H9 (cell line): ENCODE measurements at regions not wholly inside any gene's neighbourhood (a gene's known extent, or its start where the extent isn't known, plus 50 kb on each side); places are given as distances from the start of the nearest gene placed in this dataset.

Experiments used
- DNase-seq: peaks from one replicate; pipeline ENCODE4 v3.0.0-alpha.2; 2017
- H2AFZ ChIP-seq: one replicate; pipeline ENCODE4 v1.6.1; 2013; ENCODE audit warnings: mild to moderate bottlenecking, low read length, control low read depth, moderate library complexity
- H2AK5ac ChIP-seq: 2 replicates; pipeline ENCODE4 v1.6.1; 2013; ENCODE audit warnings: low read length, control low read depth, mixed read lengths; ENCODE audit not compliant: insufficient read length
- H2BK120ac ChIP-seq: one replicate; pipeline ENCODE4 v1.6.1; 2013; ENCODE audit warnings: low read depth, mild to moderate bottlenecking, low read length, control low read depth, inconsistent platforms; ENCODE audit not compliant: poor library complexity, severe bottlenecking
- H2BK12ac ChIP-seq: 2 replicates; pipeline ENCODE4 v1.6.1; 2013; ENCODE audit warnings: low read length, control low read depth, mixed read lengths, low read depth; ENCODE audit not compliant: insufficient read length
- H2BK15ac ChIP-seq: 2 replicates; pipeline ENCODE4 v1.6.1; 2013; ENCODE audit warnings: low read depth, low read length, control low read depth
- H2BK20ac ChIP-seq: one replicate; pipeline ENCODE4 v1.6.1; 2013; ENCODE audit warnings: low read depth, mild to moderate bottlenecking, low read length, control low read depth, inconsistent platforms; ENCODE audit not compliant: poor library complexity, severe bottlenecking
- H2BK5ac ChIP-seq: 2 replicates; pipeline ENCODE4 v1.6.1; 2013; ENCODE audit warnings: low read length, control low read depth, mixed read lengths; ENCODE audit not compliant: insufficient read length
- H3K14ac ChIP-seq: 2 replicates; pipeline ENCODE4 v1.6.1; 2013; ENCODE audit warnings: low read length, control low read depth; ENCODE audit not compliant: insufficient read depth
- H3K18ac ChIP-seq: 2 replicates; pipeline ENCODE4 v1.6.1; 2013; ENCODE audit warnings: low read depth, mild to moderate bottlenecking, mixed read lengths, low read length, control low read depth; ENCODE audit not compliant: insufficient read length
- H3K23ac ChIP-seq: 2 replicates; pipeline ENCODE4 v1.6.1; 2013; ENCODE audit warnings: low read length, control low read depth, mixed read lengths, low read depth; ENCODE audit not compliant: insufficient read length
- H3K23me2 ChIP-seq: 2 replicates; pipeline ENCODE4 v1.6.1; 2013; ENCODE audit warnings: low read depth, mild to moderate bottlenecking, mixed read lengths, low read length, control low read depth; ENCODE audit not compliant: insufficient read length, poor library complexity, severe bottlenecking
- H3K27ac ChIP-seq: 2 replicates; pipeline ENCODE4 v1.5.1; 2013; ENCODE audit warnings: low read length, control low read depth, mixed read lengths, low read depth; ENCODE audit not compliant: insufficient read length
- H3K27me3 ChIP-seq: 2 replicates; pipeline ENCODE4 v1.6.1; 2013; ENCODE audit warnings: low read length, control low read depth, inconsistent platforms; ENCODE audit not compliant: insufficient read depth
- H3K4ac ChIP-seq: 2 replicates; pipeline ENCODE4 v1.6.1; 2013; ENCODE audit warnings: low read depth, mild to moderate bottlenecking, control low read depth, inconsistent platforms, low read length, moderate library complexity
- H3K4me1 ChIP-seq: 2 replicates; pipeline ENCODE4 v1.6.1; 2013; ENCODE audit warnings: low read length, control low read depth, inconsistent platforms; ENCODE audit not compliant: insufficient read depth
- H3K4me2 ChIP-seq: 2 replicates; pipeline ENCODE4 v1.6.1; 2013; ENCODE audit warnings: low read length, control low read depth, mixed read lengths; ENCODE audit not compliant: insufficient read length, insufficient read depth
- H3K56ac ChIP-seq: 2 replicates; pipeline ENCODE4 v1.6.1; 2013; ENCODE audit warnings: low read depth, mild to moderate bottlenecking, mixed read lengths, low read length, control low read depth; ENCODE audit not compliant: insufficient read length
- H3K79me1 ChIP-seq: 2 replicates; pipeline ENCODE4 v1.6.1; 2013; ENCODE audit warnings: low read depth, mild to moderate bottlenecking, moderate library complexity, low read length, control low read depth, inconsistent platforms; ENCODE audit not compliant: insufficient read depth, poor library complexity, severe bottlenecking
- H3K79me2 ChIP-seq: 2 replicates; pipeline ENCODE4 v1.6.1; 2013; ENCODE audit warnings: low read length, control low read depth, inconsistent platforms; ENCODE audit not compliant: insufficient read depth
- H3K9ac ChIP-seq: 2 replicates; pipeline ENCODE4 v1.6.1; 2013; ENCODE audit warnings: low read length, control low read depth, mixed read lengths; ENCODE audit not compliant: insufficient read length; ENCODE audit errors: extremely low read depth
- H3K9me3 ChIP-seq: one replicate; pipeline ENCODE4 v1.6.1; 2013; ENCODE audit warnings: low read depth, low read length, inconsistent platforms; ENCODE audit not compliant: control insufficient read depth
- H3T11ph ChIP-seq: one replicate; pipeline ENCODE4 v1.6.1; 2013; ENCODE audit warnings: mild to moderate bottlenecking, low read length, control low read depth, inconsistent platforms
- H4K20me1 ChIP-seq: one replicate; pipeline ENCODE4 v1.6.1; 2013; ENCODE audit not compliant: control insufficient read depth, insufficient read length, insufficient read depth
- H4K5ac ChIP-seq: 2 replicates; pipeline ENCODE4 v1.6.1; 2013; ENCODE audit warnings: low read depth, mild to moderate bottlenecking, mixed read lengths, low read length, control low read depth; ENCODE audit not compliant: insufficient read length
- H4K8ac ChIP-seq: replicated peaks from 2 replicates; pipeline ENCODE4 v1.6.1; 2013; ENCODE audit warnings: low read length, control low read depth, mixed read lengths, low read depth; ENCODE audit not compliant: insufficient read length
- H4K91ac ChIP-seq: 2 replicates; pipeline ENCODE4 v1.6.1; 2013; ENCODE audit warnings: low read depth, mild to moderate bottlenecking, moderate library complexity, mixed read lengths, low read length, control low read depth; ENCODE audit not compliant: insufficient read length
- H3K27ac Mint-ChIP-seq, 3 experiments: 2 replicates in 2 of 3; 3 replicates in 1 of 3; pipeline ENCODE4 v1.8.0; 2020 to 2021; ENCODE audit warnings: mixed read lengths in 3 of 3, mild to moderate bottlenecking in 1 of 3, moderate library complexity in 1 of 3
- H3K27me3 Mint-ChIP-seq: 2 replicates; pipeline ENCODE4 v1.8.0; 2021; ENCODE audit warnings: low read depth, mild to moderate bottlenecking, moderate library complexity, mixed read lengths
- H3K36me3 Mint-ChIP-seq, 3 experiments: 2 replicates in 2 of 3; 3 replicates in 1 of 3; pipeline ENCODE4 v1.8.0; 2020 to 2021; ENCODE audit warnings: low read depth in 3 of 3, mixed read lengths in 3 of 3; ENCODE audit not compliant: insufficient read depth in 1 of 3
- H3K4me1 Mint-ChIP-seq, 2 experiments: 2 replicates each; pipeline ENCODE4 v1.8.0; 2020; ENCODE audit warnings: mixed read lengths in 2 of 2
- H3K4me3 Mint-ChIP-seq, 2 experiments: 2 replicates in 1 of 2; 3 replicates in 1 of 2; pipeline ENCODE4 v1.8.0; 2020 to 2021; ENCODE audit warnings: mild to moderate bottlenecking in 2 of 2, mixed read lengths in 2 of 2, moderate library complexity in 1 of 2
- H3K9me3 Mint-ChIP-seq, 2 experiments: 2 replicates in 1 of 2; 3 replicates in 1 of 2; pipeline ENCODE4 v1.8.0; 2020; ENCODE audit warnings: mild to moderate bottlenecking in 2 of 2, mixed read lengths in 2 of 2, moderate library complexity in 1 of 2
- CTCF ChIP-seq: fragments of 200-600 bp; sonication (generic); conservative IDR thresholded peaks from 3 replicates; pipeline ENCODE4 v1.8.0; 2021; ENCODE audit warnings: antibody characterized with exemption, mild to moderate bottlenecking
- WGBS: extraction: QIAGEN DNeasy Blood & Tissue Kit; methylation state at CpG from one replicate; pipeline ENCODE4 v1.1.7; 2013; ENCODE audit warnings: missing lambda C conversion rate, low lambda C conversion rate, mixed read lengths; ENCODE audit not compliant: insufficient read length; ENCODE audit errors: extremely low coverage; 5-methylcytosine and 5-hydroxymethylcytosine counted together

GRCh38 chr3:124451630-124452317, 278.5 kb upstream of the UMPS start:
- WGBS = no CpG with 5 or more reads among the region's 3 CpGs
- H2BK5ac ChIP-seq = no peak overlapping the region
- H4K91ac ChIP-seq = no peak overlapping the region
- no peak overlapping the region for H3K27ac ChIP-seq
- no peak overlapping the region for H2AFZ ChIP-seq
- H3K9me3 Mint-ChIP-seq = no peaks in the 10 kb centered on the region
- no peak overlapping the region for H3K27ac Mint-ChIP-seq
- H3K36me3 Mint-ChIP-seq = no peaks in the 10 kb centered on the region
- no peak overlapping the region for H3K56ac ChIP-seq
- H3K27me3 Mint-ChIP-seq = no peaks in the 10 kb centered on the region
- no peak overlapping the region for H3K14ac ChIP-seq
- no peak overlapping the region for H4K8ac ChIP-seq
- H3K79me1 ChIP-seq = no peaks in the 10 kb centered on the region
- no peaks in the 10 kb centered on the region for H3K27me3 ChIP-seq
- H3K23ac ChIP-seq = no peak overlapping the region
- H2BK120ac ChIP-seq = no peak overlapping the region
- H2BK12ac ChIP-seq = no peak overlapping the region
- no peak overlapping the region for H2BK20ac ChIP-seq
- no peak for DNase-seq
- peaks cover 6% of the 10 kb centered on the region in 2 experiments; a peak in 2 of 4 replicates for H3K4me1 Mint-ChIP-seq
- H3K4me2 ChIP-seq = no peak overlapping the region
- no peak overlapping the region for H3K9ac ChIP-seq
- no peak overlapping the region for H2AK5ac ChIP-seq
- no peaks in the 10 kb centered on the region for H3K79me2 ChIP-seq
- no peaks in the 10 kb centered on the region for H3K4me1 ChIP-seq
- H3K4ac ChIP-seq = no peak overlapping the region
- no peak overlapping the region for H3T11ph ChIP-seq
- no peak overlapping the region for H4K5ac ChIP-seq
- no peak overlapping the region for H2BK15ac ChIP-seq
- no peaks in the 10 kb centered on the region for H3K9me3 ChIP-seq
- no peak overlapping the region for H3K18ac ChIP-seq
- H3K23me2 ChIP-seq = no peaks in the 10 kb centered on the region
- TF ChIP-seq CTCF = no peak
- H3K4me3 Mint-ChIP-seq = no peak overlapping the region
- H4K20me1 ChIP-seq = no peaks in the 10 kb centered on the region
